Dendritic cell treated with granulocyte-macrophage colony-stimulating factor and Interleukin-4, amounts not matched to agents 40 ng/mL and 50 ng/mL, for 4 days (primary cell): ENCODE measurements at regions not wholly inside any gene's neighbourhood (a gene's known extent, or its start where the extent isn't known, plus 50 kb on each side); places are given as distances from the start of the nearest gene placed in this dataset.
"Not testable (repeated sequence)": the region's sequence is repeated elsewhere in the genome, so short reads cannot be mapped to it uniquely, and the experiment has no call there.

Source experiments
- H3K27ac Mint-ChIP-seq: one replicate; pipeline ENCODE4 v1.8.0; 2022; ENCODE audit warnings: mild to moderate bottlenecking, mixed read lengths
- H3K27me3 Mint-ChIP-seq: one replicate; pipeline ENCODE4 v1.8.0; 2022; ENCODE audit warnings: mild to moderate bottlenecking, mixed read lengths
- H3K36me3 Mint-ChIP-seq: one replicate; pipeline ENCODE4 v1.8.0; 2022; ENCODE audit warnings: low read depth, mixed read lengths
- H3K4me1 Mint-ChIP-seq: one replicate; pipeline ENCODE4 v1.8.0; 2022; ENCODE audit warnings: low read depth, mixed read lengths
- H3K4me3 Mint-ChIP-seq: one replicate; pipeline ENCODE4 v1.8.0; 2022; ENCODE audit warnings: mild to moderate bottlenecking, moderate library complexity, mixed read lengths
- H3K9me3 Mint-ChIP-seq: one replicate; pipeline ENCODE4 v1.8.0; 2022; ENCODE audit warnings: mixed read lengths
- intact Hi-C: fragments of 100-400 bp; cut with micrococcal nuclease; formaldehyde crosslinking; loops from one replicate; pipeline ENCODE4 v1.15.0; 2022

DNA sequence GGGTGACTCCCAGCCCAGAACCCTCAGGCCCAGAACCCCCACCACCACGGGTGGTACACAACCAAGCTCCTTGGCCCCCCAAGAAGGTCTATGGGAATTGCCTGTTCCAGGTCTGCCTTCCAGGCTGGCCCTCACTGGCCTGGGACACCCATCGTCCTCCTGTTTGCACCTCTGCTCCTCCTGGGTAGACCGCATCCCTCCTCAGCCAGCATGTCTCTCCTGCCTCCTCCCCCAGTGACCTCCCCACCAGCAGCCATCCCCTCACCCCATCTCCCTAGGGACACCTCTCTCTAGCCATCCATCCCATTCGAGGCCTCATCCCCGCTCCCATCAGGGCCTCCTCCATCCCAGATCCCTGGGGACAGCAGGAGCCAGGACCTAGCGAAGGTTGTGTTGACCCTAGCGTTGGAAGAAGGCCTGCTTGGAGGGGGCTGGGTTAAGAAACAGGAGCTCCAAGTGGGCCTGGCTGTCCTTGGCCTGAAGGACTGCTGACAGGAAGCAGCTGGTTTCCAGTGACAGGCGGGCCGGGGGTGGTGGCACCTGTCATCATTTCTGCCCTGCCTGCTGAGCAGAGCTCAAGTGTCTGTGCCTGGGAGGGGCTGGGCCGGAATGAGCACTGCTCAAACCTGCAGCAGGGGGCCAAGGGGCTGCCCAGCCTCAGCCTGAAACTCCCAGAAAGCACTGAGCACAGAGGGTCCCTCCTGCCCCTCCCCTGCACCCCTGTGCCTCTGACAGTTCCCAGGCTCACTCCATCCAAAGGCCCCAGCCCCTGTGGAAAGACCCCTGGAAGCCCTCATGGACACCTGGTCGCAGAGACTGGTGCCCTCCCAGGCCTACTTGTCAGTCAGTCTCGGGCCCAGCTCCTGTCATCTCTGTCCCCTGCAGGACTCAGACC, 96.0 kb upstream of the OTOS start:
- Mint-ChIP-seq H3K9me3 (no peaks in the 10 kb centered on the region), H3K4me3 (no peak overlapping the region), H3K27me3 (peaks cover 13% of the 10 kb centered on the region), H3K27ac (no peak overlapping the region), H3K4me1 (no peaks in the 10 kb centered on the region), H3K36me3 (no peaks in the 10 kb centered on the region)
- intact Hi-C loops: no loop called here

- peaks cover 13% of the 10 kb centered on the region for H3K27me3 Mint-ChIP-seq
- intact Hi-C loops: no loop called here
- H3K36me3 Mint-ChIP-seq: no peaks in the 10 kb centered on the region
- H3K4me3 Mint-ChIP-seq: no peak overlapping the region
- no peaks in the 10 kb centered on the region for H3K4me1 Mint-ChIP-seq
- no peak overlapping the region for H3K27ac Mint-ChIP-seq
- no peaks in the 10 kb centered on the region for H3K9me3 Mint-ChIP-seq
Observed at GRCh38 chr2:240237609-240238174, 97.2 kb upstream of the OTOS start.

DNA sequence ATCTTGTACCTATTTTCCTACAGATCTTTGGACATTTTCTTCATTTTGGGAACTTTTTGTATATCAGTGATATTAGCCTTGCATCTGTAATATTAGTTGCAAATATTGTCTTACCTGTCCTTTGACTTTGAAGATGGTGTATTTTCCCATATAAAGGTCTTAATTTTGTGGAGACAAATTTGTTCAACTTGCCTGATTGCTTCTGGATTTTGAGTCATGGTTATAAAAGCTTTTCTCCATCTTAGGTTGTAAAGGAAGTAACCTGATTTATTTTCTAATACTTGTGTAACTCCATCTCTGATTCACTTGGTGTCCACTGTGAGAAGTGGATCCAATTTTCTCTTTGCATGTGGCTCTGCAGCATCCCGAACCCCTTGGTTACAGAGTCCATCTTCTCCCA, 97.7 kb upstream of the OTOS start:
- H3K9me3 Mint-ChIP-seq: no peaks in the 10 kb centered on the region
- no peaks in the 10 kb centered on the region for H3K4me1 Mint-ChIP-seq
- no peak overlapping the region for H3K4me3 Mint-ChIP-seq
- no peak overlapping the region for H3K27ac Mint-ChIP-seq
- H3K27me3 Mint-ChIP-seq: peaks cover 13% of the 10 kb centered on the region
- intact Hi-C loops: no loop called here
- no peaks in the 10 kb centered on the region for H3K36me3 Mint-ChIP-seq

- Mint-ChIP-seq H3K4me1 (no peaks in the 10 kb centered on the region), H3K36me3 (no peaks in the 10 kb centered on the region), H3K27me3 (peaks cover 14% of the 10 kb centered on the region), H3K9me3 (no peaks in the 10 kb centered on the region), H3K4me3 (no peak overlapping the region), H3K27ac (no peak overlapping the region)
- intact Hi-C loops: no loop called here
Observed at GRCh38 chr2:240238786-240239185, 98.3 kb upstream of the OTOS start.

DNA sequence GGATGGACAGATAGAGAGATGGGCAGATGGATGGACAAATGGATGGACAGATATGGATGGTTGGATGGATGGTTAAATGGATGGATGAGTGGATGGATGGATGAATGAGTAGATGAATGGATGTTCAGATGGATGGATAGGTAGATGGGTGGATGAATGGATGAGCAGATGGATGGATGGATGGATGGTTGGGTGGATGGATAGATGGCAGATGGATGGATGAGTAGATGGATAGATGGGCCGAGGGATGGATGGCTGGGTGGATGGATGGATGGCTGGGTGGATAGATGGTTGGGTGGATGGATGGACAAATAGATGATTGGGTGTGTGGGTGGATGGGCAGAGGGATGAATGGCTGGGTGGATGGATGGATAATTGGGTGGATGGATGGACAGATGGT, 98.9 kb upstream of the OTOS start:
- intact Hi-C loops: no loop called here
- no peak overlapping the region for H3K27ac Mint-ChIP-seq

GRCh38 chr2:240240017-240240734, 99.7 kb upstream of the OTOS start:
- H3K9me3 Mint-ChIP-seq: no peaks in the 10 kb centered on the region
- H3K4me1 Mint-ChIP-seq: no peaks in the 10 kb centered on the region
- no peak overlapping the region for H3K4me3 Mint-ChIP-seq

More for the DNA sequence above, 98.9 kb upstream of the OTOS start:
- no peak overlapping the region for H3K4me3 Mint-ChIP-seq
- H3K4me1 Mint-ChIP-seq: no peaks in the 10 kb centered on the region
- H3K36me3 Mint-ChIP-seq: no peaks in the 10 kb centered on the region
- H3K9me3 Mint-ChIP-seq: no peaks in the 10 kb centered on the region
- H3K27me3 Mint-ChIP-seq: peaks cover 14% of the 10 kb centered on the region

GRCh38 chr2:240240781-240241180, 100.3 kb upstream of the OTOS start:
- H3K9me3 Mint-ChIP-seq: no peaks in the 10 kb centered on the region
- H3K4me1 Mint-ChIP-seq: no peaks in the 10 kb centered on the region
- H3K27me3 Mint-ChIP-seq: peaks cover 23% of the 10 kb centered on the region
- no peak overlapping the region for H3K4me3 Mint-ChIP-seq
- no peak overlapping the region for H3K27ac Mint-ChIP-seq
- no peaks in the 10 kb centered on the region for H3K36me3 Mint-ChIP-seq
- intact Hi-C loops: no loop called here

More at GRCh38 chr2:240240017-240240734, 99.7 kb upstream of the OTOS start:
- Mint-ChIP-seq H3K36me3 (no peaks in the 10 kb centered on the region), H3K27me3 (peaks cover 17% of the 10 kb centered on the region), H3K27ac (no peak overlapping the region)
- intact Hi-C loops: no loop called here

DNA sequence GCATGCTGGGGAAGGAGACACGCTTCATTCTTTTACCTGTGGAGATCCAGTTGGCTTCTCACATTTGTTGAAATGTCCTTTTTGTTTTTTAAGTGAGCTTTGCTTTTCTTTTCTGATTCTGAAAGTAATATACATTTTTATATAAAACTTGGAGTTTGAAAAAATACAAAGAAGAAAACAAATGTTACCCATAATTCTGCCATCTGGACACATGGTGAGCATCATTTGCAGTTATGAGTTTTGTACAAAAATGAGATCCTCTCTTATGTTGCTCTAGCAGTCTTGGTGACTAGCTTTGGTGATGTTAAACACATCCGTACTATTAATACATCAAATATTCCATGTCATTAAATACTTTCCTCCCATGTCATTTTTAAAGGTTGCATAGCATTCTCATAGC, 101.1 kb upstream of the OTOS start:
- Mint-ChIP-seq H3K9me3 (no peaks in the 10 kb centered on the region), H3K4me3 (no peak overlapping the region), H3K27ac (no peak overlapping the region), H3K36me3 (no peaks in the 10 kb centered on the region), H3K4me1 (no peaks in the 10 kb centered on the region), H3K27me3 (peaks cover 27% of the 10 kb centered on the region)
- intact Hi-C loops: no loop called here

- H3K27ac Mint-ChIP-seq, H3K4me1 Mint-ChIP-seq, H3K4me3 Mint-ChIP-seq, H3K36me3 Mint-ChIP-seq, H3K9me3 Mint-ChIP-seq, intact Hi-C loops: not testable (repeated sequence)
- H3K27me3 Mint-ChIP-seq: peaks cover 27% of the 10 kb centered on the region
Observed at GRCh38 chr2:240243049-240243448, 102.6 kb upstream of the OTOS start.

GRCh38 chr2:240244543-240244942, 104.1 kb upstream of the OTOS start:
- Mint-ChIP-seq H3K27me3 (peaks cover 25% of the 10 kb centered on the region), H3K27ac (no peak overlapping the region), H3K36me3 (no peaks in the 10 kb centered on the region), H3K4me1 (no peaks in the 10 kb centered on the region), H3K9me3 (no peaks in the 10 kb centered on the region), H3K4me3 (no peak overlapping the region)
- intact Hi-C loops: no loop called here

DNA sequence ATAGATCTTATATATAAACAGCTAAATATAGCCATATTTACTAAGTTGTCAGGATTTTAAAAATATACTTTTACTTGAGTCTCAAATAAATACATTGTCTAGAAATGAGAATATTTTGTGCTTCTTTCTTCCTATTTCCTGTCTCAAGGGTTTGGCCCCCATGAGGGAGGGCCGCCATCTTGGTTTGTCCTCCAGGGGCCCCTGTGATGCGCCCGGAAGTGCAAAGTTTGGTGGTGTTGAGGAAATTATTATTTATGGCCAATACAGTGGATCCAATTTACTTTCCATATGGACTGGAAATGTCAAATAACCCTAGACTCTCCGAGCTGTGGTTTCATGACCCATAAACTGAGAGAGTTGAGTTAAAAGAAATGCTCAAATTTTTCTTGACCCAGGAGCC, 104.7 kb upstream of the OTOS start:
- Mint-ChIP-seq H3K27me3 (peaks cover 27% of the 10 kb centered on the region), H3K4me1 (no peaks in the 10 kb centered on the region), H3K27ac (no peak overlapping the region), H3K9me3 (no peaks in the 10 kb centered on the region), H3K4me3 (no peak overlapping the region), H3K36me3 (no peaks in the 10 kb centered on the region)
- intact Hi-C loops: no loop called here

- Mint-ChIP-seq H3K4me1 (no peaks in the 10 kb centered on the region), H3K9me3 (no peaks in the 10 kb centered on the region), H3K27ac (no peak overlapping the region), H3K27me3 (peaks cover 27% of the 10 kb centered on the region), H3K4me3 (no peak overlapping the region), H3K36me3 (no peaks in the 10 kb centered on the region)
- intact Hi-C loops: no loop called here
Observed at GRCh38 chr2:240245706-240246105, 105.2 kb upstream of the OTOS start.

- H3K4me3 Mint-ChIP-seq: no peak overlapping the region
- no peak overlapping the region for H3K27ac Mint-ChIP-seq
- H3K27me3 Mint-ChIP-seq: peaks cover 27% of the 10 kb centered on the region
- no peaks in the 10 kb centered on the region for H3K9me3 Mint-ChIP-seq
- H3K4me1 Mint-ChIP-seq: no peaks in the 10 kb centered on the region
- H3K36me3 Mint-ChIP-seq: no peaks in the 10 kb centered on the region
- intact Hi-C loops: no loop called here
Observed at GRCh38 chr2:240246173-240246820, 105.8 kb upstream of the OTOS start.
